Fibroblast of peridontal ligament (primary cell): ENCODE measurements at regions not wholly inside any gene's neighbourhood (a gene's known extent, or its start where the extent isn't known, plus 50 kb on each side); places are given as distances from the start of the nearest gene placed in this dataset.
"Not testable (repeated sequence)": the region's sequence is repeated elsewhere in the genome, so short reads cannot be mapped to it uniquely, and the experiment has no call there.

Experiments
- DNase-seq: peaks from one replicate; pipeline ENCODE4 v3.0.0-alpha.2; 2010; ENCODE audit errors: extremely low read depth

DNA sequence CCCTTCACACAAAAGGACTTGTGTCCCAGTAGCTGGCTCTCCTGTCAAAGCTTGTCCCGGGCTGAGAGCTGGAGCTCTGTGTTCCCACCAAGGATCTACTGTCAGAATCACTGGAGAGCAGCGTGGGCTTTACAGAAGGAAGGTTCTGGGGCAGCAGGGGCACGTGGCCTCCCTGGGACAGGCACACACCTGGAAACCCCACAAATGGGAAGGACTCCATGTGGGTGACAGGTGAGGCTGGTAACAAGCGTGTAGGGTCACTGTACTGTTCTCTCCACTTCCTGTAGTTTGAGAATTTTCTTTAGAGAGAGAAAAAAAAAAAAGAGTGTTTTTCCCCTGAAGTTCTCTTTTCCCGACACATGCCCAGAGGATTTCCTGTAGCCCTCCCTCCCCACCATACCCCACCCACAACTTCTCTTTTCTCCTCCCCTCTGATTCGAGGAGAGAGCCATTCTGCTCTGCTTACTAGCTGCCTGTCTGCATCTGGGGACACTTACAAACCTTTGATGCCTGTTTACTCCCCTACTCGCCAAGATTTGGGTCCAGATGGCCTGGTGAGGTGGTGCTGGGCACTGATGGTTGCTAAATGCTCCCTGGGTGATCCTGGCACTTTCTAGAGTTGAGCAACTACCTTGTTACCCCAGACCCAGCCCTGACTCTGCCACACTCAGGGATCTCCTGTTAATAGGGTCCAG lies 84.1 kb upstream of the SIRPA start:
- no peak for DNase-seq

DNA sequence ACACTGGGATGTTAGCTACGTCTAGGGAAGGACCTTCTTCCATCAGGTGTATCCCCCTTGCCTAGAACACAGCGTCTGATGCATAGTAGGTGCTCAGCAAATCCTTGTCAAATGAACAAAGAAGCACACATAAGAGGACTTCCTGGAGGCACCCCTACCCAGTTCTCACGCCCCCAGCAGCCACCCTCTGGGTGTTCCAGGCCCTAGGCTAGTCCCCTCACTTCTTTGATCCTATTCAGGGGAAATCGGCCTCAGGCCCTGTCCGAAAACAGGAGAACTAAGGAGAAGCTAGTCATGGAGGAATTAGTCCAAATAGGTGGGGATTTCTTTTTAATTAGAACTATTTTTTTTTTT lies 84.7 kb upstream of the SIRPA start:
- DNase-seq = no peak

DNA sequence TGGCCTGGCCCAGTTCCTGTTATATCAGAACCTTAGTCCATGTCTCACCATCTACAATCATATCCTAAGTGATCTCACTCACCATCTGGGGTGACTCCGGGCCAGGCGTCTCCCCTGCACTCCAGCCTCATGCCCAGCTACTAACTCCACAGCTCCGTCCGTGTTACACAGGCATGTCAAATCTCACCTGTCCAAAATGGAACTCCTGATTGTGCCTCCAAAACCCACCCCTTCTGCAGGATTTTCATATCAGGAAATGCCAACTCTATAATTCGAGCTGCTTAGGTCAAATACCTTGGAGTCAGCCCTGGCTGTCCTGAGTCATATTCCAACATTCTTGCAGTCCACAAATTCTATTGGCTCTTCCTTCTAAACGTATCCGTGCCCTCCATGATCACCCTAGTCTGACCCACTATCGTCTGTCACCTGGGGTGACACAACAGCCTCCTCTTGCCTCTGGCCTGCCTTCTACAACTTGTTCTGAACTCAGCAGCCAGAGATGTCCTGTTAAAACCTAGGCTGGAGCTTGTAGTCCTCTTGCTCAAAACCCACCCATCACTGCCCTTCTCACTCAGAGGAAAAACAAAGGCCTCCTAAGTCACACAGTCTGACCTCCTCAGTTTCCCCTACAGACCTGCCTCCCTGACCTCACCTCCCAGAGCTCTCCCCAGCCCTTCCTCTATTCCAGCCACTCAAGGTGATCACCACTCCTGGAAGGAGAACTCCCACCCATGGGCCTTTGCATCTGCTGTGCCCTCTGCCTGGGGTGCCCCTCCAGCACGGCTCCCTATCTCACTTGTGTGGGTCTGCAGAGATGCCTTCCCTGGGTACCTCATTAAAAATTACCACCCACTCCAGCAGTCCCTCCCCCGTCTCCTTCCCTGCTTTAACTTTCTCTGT lies 85.3 kb upstream of the SIRPA start:
- no peak for DNase-seq

DNA sequence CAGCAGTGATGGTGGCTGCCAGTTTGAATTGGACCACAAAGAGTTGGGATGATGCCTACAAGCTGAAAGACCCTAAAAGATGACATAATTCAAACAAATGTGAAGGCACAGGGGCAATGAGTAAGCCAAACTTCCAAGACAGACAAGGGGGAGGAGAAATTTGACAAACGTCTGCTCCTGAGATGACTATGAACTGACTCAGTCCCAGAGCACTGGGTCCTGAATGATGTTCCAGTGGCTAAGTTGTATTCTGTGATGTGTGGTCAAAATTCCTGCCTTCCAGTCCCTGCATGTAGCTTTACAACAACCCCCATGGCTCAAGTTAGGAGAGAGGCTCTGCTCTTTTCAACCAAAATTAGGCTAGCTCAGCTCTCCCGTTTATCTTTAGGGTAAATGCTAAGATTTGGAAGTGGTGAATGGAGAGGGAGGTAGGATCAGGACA lies 86.1 kb upstream of the SIRPA start:
- DNase-seq = peak; percentile 48

DNA sequence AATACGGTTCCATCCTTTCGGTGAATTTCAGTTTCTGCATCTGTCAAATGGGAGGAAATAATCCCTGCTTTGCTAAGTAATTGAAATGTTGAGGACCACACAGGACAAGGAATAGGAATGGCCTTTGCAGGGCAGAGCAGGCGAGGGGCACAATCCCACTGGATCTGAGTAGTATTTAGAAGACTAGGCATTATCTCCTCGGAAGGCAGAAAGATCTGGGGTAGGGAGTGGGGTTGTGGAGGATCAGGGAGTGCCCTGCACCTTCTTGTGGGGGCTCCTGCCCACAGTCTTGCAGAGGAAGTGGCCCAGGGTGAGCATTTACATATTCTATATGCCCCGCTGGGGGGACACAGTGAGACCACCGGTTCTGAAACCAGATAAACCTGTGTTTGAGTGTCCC lies 87.1 kb upstream of the SIRPA start:
- no peak for DNase-seq

DNA sequence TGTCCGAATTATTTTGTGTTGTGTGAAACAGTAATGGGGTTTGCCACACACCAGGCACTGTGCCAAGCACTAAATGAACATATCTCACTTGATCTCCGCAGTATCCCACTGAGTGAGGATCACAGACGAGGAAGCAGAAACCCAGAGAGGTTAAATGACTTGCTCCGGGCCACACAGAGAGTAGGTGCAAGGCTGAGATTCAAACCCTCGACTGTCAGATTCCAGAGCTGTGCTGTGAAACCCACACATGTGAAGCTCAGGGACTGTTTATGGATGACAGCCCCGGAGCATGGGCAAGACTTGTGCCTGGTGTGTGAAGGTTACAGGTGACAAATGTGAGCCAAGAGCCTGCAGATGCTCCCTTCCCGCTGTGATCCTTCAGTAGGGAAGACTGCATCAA lies 87.8 kb upstream of the SIRPA start:
- no peak for DNase-seq

DNA sequence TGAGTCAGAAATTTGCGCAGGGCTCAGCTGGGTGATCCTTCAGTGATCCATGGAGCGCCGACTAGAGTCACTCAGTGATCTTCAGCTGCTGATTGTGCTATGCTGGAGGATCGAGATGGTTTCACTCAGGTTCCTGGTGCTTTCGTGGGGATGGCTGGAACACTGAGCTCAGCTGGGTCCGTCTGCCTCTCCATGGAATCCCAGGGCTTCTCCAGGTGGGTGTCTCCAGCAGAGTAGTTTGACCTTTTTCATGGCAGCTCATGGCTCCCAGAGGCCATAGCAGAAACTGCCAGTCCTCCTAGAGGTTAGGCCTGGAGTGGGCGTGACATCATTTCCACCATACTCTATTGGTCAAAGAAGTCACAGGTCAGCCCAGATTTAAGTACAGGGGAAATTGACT lies 88.8 kb upstream of the SIRPA start:
- no peak for DNase-seq

DNA sequence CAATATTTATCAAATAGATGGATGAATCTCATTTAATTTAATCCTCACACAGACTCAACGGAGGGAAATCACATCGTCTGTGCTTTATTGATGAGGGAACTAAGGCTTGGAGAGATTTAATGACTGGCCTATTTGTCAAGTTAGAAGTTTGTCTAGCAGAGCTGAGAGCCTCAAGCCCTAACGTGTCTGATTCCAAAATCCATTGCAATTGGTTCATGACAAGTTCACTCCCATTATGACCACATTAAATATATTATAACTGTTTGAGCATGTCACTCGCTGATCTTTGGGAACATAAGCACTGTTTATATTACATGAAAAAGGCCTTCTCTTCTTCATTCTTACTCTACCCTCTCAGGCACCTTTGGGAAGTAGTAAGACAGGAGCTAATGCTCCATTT lies 89.4 kb upstream of the SIRPA start:
- DNase-seq = no peak

DNA sequence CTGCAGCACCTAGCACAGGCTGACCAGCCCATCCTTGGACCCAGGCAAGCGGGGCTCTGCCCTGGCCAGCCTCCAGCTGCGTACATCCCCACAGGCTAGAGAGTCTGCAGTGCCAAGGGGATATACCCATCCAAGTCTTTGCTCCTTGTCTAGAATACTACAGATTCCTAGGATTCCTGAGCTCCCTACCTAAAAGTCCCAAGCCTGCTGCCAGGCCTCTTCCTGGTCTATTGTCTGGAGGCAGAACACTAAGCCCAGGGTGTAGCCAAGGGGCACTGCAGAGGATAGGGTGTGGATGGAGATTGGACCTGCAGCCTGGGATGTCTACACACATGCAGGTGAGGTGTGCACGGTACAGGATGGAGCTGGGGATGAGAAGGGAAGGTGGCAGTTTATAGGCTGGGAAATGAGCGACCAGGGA lies 90.0 kb upstream of the SIRPA start:
- no peak for DNase-seq

DNA sequence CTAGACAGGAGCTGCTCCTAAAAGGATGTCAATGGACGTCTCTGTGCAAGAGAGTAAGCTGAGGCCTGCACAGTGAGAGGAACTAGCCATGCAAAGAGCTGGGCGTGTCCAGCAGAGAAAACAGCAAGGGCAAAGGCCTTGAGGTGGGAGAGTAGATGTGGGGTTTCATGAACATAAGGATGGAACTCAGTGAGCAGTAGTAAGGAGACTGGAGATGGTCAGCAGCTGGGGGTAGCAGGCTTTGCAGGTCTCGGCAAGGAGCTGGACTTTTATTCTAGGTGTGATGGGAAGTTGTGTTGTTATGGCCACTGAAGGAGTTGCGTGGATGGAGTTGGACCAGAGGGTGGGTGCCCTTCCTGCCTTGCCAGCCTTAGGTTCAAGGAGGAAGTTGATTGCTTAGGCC lies 90.7 kb upstream of the SIRPA start:
- no peak for DNase-seq

DNA sequence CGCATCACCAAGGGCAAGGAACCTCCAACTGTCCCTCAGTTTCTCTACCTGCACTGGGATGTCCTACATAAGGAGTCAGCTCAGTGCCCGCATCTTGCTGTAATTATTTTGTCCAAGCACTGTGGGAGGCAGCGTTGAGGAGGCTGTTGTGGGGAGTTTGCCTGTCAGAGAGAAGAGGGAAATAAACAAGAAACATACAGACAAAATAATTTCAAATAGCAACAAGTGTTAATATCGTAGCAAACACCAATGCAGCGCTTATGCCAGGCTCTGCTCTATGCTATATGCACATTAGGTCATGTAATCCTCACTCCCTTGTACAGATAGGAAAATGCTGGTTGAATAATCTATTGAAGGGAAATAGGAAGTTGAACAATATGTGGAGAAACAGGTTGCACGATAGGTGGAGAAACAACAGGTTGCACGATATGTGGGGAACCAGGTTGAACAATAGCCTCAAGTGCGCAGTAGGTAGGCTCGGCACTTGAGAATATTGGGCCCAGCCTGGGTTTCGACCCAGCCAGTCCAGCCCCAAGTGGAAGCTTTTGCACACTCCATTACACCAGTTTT lies 91.2 kb upstream of the SIRPA start:
- DNase-seq = no peak

DNA sequence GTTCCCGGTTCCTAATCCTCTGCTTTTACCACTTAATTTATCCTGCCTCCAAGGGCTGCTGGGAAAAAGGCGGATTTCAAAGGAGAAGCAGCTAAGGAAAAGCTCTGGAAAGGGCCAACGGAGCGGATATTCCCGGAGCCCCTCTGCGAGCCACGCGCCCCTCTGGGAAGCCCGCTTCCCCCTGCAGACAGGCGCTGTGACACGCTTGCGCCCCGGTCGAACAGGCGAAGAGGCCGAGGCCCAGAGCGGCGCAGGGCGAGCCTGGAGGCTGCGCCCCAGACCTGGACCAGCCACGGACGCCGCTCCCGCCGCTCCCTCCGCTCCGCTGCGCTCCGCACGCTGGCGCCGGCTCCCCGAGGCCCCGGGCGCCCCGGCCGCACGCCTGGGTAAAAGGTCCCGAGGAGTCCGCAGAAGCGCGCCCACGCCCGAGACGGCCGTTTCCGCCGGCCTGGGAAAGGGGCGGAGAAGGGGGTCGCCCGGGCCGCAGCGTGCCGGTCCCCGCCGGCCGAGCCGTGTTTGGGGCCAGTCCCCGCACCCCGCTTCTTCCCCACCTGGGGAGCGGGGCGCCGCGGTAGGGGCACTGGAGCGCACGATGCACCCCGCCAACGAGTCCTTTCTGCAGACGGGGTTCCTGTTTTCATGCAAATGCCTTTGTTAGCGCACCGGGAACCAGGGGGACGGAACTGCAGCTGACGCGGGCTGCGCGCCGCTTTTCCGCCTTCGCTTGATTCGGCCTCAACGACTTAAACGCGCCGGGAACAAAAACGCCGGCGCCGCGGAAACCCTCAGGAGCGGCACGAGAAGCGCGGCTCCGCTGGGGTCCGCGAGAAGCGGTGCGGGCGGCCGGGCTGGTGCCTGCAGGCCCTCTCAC lies 91.9 kb upstream of the SIRPA start:
- DNase-seq = no peak

DNA sequence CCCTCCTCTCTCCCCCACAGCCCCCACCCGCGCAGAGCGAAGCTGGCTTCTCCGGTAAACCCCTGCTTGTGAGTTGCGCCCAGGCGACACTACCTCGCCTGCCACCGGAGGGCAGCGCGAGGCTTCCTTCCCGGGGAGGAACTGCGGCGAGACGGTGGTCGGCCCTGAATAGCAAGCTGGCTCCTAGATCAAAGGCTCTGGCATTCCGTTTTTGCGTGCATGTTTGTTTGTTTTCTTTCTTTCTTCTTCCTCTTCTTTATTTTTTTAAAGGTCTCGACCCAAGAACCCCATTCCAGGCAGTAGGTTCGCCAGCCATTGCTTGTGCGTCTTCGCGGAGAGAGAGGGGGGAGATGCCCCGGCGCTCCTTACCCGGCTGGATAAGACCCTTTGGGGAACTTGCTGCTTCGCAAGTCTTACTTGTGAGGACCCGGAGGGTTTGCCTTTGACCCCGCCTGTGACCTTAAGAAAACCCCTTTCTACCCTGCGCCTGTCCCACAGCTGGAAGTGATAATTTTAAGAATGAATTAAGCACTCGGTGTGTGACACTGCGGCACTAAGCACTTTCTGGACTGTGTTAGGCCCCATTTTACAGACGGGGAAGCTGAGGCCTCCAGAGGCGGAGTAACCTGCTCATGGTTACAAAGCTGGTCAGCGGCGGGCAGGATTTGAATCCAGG lies 92.7 kb upstream of the SIRPA start:
- peak; percentile 48 for DNase-seq

DNA sequence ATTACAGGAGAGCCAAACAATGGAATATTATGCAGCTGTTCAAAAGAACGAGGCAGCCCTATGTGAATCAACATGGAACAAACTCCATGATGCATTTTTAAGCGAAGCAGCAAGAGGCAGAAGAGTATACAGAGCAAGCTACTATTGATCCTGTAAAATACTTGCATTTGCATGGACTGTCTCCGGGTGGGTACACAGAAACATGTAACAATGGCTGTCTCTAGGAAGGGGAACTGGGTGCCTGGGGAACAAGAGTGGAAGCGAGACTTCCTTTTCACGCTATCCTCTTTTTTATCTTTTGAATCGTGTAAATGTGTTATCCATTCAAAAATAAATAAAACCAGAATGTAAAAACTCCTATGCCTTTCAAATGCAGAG lies 93.3 kb upstream of the SIRPA start:
- no peak for DNase-seq

DNA sequence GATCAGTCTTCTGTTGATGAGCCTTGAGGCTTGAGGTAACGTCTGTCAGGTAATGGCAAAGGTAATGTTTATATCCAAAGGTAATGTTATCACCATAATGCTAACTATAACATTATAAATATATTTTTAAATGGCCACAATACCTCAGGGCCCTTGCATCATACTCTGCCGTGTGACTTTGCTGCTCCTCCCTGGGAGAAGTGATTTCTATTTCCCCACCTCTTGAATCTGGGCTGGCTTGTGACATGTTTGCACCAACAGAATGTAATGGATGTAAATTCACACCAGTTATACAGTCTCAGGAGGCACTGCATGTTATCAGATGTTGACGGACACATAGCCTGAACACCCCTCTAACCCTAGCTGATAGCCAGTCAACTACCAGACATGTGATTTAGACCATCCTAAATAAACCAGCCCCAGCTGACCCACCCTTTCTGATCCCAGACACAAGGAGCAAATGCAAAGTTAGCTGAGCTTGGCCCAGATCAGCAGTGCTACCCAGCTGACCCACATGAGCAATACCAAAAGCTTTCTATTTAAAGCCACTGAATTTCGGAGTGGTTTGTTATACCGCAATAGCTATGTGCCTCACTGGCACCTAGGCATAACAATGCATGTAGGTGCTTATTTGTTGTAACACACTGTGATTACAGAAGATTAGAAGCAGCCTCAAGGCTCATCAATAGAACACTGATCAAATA lies 93.8 kb upstream of the SIRPA start:
- no peak for DNase-seq

DNA sequence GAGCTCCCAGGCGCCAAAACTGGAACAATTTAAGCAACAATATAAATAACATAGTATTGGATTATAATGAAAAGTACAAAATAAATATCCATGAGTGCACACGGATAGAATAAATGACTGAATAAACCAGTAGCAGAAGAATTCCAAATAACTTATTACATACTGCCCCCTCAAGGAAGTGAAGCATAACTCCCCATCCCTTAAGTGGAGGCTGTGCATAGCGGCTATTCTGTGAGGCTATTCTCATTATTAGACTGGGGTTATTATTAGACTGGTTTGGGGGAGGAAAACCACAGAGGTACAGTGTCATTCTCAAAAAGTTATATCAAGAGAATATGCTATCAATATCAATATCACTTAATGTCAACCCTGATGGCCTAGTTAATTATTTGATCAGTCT lies 94.4 kb upstream of the SIRPA start:
- peak; percentile 50 for DNase-seq

DNA sequence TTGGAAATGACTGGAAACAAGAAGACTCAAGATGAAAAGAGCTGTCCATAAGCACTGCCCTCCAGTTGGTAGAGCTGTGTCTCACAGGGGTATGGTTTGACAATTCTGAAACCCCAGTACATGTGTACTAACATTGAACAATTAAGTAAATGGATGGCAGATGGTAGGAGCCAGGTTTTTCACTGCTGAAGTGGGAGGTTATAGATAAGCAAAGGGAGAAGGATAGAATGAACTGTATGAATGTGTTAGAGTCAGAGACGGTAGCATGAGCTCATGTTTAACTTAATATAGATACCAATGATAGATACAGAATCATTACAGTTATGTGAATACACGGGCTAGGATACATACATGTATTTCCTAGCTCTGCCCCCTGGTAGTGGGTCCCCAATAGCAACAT lies 95.0 kb upstream of the SIRPA start:
- no peak for DNase-seq

DNA sequence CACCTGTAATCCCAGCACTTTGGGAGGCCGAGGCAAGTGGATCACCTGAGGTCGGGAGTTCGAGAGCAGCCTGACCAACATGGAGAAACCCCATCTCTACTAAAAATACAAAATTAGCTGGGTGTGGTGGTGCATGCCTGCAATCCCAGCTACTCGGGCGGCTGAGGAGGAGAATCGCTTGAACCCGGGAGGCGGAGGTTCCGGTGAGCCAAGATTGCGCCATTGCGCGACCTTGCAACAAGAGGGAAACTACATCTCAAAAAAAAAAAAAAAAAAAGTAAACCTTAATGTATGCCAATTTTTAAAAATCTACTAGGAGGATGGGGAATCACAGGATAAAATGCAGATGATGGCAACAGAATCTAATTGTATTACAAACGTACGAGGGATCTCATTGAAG lies 95.5 kb upstream of the SIRPA start:
- DNase-seq = not testable (repeated sequence)

DNA sequence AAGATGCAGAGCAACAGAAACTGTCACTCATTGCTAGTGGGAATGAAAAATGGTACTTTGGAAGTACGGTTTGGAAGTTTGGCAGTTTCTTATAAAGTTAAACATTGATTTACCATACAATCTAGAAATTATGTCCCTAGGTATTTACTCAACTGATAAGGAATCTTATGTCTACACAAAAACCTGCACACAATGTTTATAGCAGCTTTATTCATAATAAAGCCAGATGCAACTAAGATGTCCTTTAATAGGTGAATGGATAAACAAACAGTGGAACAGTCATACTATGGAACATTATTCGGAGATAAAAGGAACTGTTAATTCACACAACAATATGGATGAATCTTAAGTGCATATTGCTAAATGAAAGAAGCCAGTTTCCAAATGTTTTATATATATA lies 96.2 kb upstream of the SIRPA start:
- DNase-seq = no peak

DNA sequence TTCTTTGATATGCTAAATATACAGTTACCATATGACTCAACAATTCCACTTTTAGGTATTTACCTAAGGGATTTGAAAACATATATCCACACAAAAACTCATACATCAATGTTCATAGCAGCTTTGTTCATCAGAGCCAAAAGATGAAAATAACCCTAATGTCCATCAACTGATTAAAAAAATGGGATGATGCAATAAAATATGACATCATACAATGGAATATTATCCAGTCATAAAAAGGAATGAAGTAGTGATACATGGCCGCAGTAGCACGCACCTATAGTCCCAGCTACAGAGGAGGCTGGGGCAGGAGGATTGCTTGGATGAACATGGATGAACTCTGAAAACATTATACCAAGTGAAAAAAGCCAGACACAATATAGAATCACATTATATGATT lies 101.4 kb upstream of the SIRPA start:
- no peak for DNase-seq

DNA sequence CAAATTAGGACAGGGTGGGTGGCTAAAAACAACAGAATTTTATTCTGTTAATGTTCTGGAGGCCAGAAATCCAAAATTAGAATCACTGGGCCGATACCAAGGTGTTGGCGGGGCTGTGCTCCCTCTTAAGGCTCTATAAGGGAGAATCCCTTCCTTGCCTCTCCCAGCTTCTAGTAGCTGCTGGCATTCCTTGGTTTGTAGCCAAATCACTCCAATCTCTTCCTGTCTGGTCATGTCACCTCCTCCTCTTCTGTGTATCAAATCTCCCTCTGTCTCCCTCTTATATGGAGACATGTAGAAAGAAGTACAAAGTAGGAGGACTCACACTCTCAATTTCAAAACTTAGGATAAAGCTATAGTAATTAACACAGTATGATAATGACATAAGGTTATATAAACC lies 102.9 kb upstream of the SIRPA start:
- DNase-seq = no peak
